ENCODE measurements at regions not wholly inside any gene's neighbourhood (a gene's known extent, or its start where the extent isn't known, plus 50 kb on each side); places are given as distances from the start of the nearest gene placed in this dataset.
"Not testable (repeated sequence)": the region's sequence is repeated elsewhere in the genome, so short reads cannot be mapped to it uniquely, and the experiment has no call there.

GRCh38 chr4:189804894-189805293, 135.8 kb upstream of the FRG1 start:
- H3K36me3 ChIP-seq, result no peaks in the 10 kb centered on the region
- no peaks in the 10 kb centered on the region for H3K4me1 ChIP-seq
- WGBS, result 54% methylated on average over 5 of the region's 5 CpGs
- intact Hi-C loops (cut with DNase I), result no loop called here
- TF ChIP-seq POLR2AphosphoS5 (IDR thresholded peaks at IDR 0.05), result no peak
- TF ChIP-seq POLR2A (IDR thresholded peaks at IDR 0.05; ENCODE audit: low read depth), result no peak
- no peak for TF ChIP-seq EP300 (IDR thresholded peaks at IDR 0.05)
- H3K9me3 ChIP-seq, result peaks cover 0 to 23% (median 5%) of the 10 kb centered on the region in 4 donors
- no peak overlapping the region for H3K27ac ChIP-seq (replicated peaks in 1 of 4)
- no peaks in the 10 kb centered on the region for H3K27me3 ChIP-seq
- H3K4me3 ChIP-seq, result no peak overlapping the region
- DNase-seq (ENCODE audit: extremely low spot score), result no peak

GRCh38 chr4:189806506-189806905, 134.2 kb upstream of the FRG1 start:
- Histone ChIP-seq H3K27ac (replicated peaks in 1 of 4) (no peak overlapping the region), H3K36me3 (no peaks in the 10 kb centered on the region), H3K9me3 (peaks cover 0 to 27% (median 5%) of the 10 kb centered on the region in 4 donors), H3K27me3 (no peaks in the 10 kb centered on the region), H3K4me1 (no peaks in the 10 kb centered on the region), H3K4me3 (no peak overlapping the region)
- TF ChIP-seq CTCF (IDR thresholded peaks at IDR 0.05) (no peak), POLR2AphosphoS5 (IDR thresholded peaks at IDR 0.05) (no peak), EP300 (IDR thresholded peaks at IDR 0.05) (no peak), POLR2A (IDR thresholded peaks at IDR 0.05; ENCODE audit: low read depth) (no peak)
- 83% methylated on average over 6 of the region's 6 CpGs for WGBS
- intact Hi-C loops (cut with DNase I), result no loop called here
- DNase-seq (ENCODE audit: extremely low spot score), result no peak

- Histone ChIP-seq H3K9me3 (peaks cover 0 to 27% (median 5%) of the 10 kb centered on the region in 4 donors), H3K27ac (replicated peaks in 1 of 4) (no peak overlapping the region), H3K4me3 (no peak overlapping the region), H3K36me3 (no peaks in the 10 kb centered on the region), H3K4me1 (no peaks in the 10 kb centered on the region), H3K27me3 (no peaks in the 10 kb centered on the region)
- 80% methylated on average over 10 of the region's 35 CpGs for WGBS
- DNase-seq (ENCODE audit: extremely low spot score), result no peak
- no peak for TF ChIP-seq POLR2A (IDR thresholded peaks at IDR 0.05; ENCODE audit: low read depth)
- intact Hi-C loops (cut with DNase I), result no loop called here
These were observed 133.6 kb upstream of the FRG1 start for GRCh38 chr4:189807031-189807430.

GRCh38 chr4:189809241-189809735, 131.4 kb upstream of the FRG1 start:
- 93% methylated on average over 5 of the region's 5 CpGs for WGBS
- H3K9me3 ChIP-seq, result peaks cover 0 to 27% (median 5%) of the 10 kb centered on the region in 4 donors
- no peak for DNase-seq (ENCODE audit: extremely low spot score)
- no peak for TF ChIP-seq CTCF (IDR thresholded peaks at IDR 0.05)
- no peak for TF ChIP-seq POLR2A (IDR thresholded peaks at IDR 0.05; ENCODE audit: low read depth)
- TF ChIP-seq POLR2AphosphoS5 (IDR thresholded peaks at IDR 0.05), result no peak
- no peak for TF ChIP-seq EP300 (IDR thresholded peaks at IDR 0.05)
- H3K27me3 ChIP-seq, result no peaks in the 10 kb centered on the region
- no peak overlapping the region for H3K4me3 ChIP-seq
- intact Hi-C loops (cut with DNase I), result no loop called here
- no peaks in the 10 kb centered on the region for H3K36me3 ChIP-seq
- H3K27ac ChIP-seq (replicated peaks in 1 of 4), result no peak overlapping the region
- no peaks in the 10 kb centered on the region for H3K4me1 ChIP-seq

GRCh38 chr4:189809839-189810238, 130.8 kb upstream of the FRG1 start:
- Histone ChIP-seq H3K27me3 (no peaks in the 10 kb centered on the region), H3K27ac (replicated peaks in 1 of 4) (no peak overlapping the region), H3K9me3 (peaks cover 0 to 27% (median 5%) of the 10 kb centered on the region in 4 donors), H3K4me3 (no peak overlapping the region), H3K4me1 (no peaks in the 10 kb centered on the region), H3K36me3 (no peaks in the 10 kb centered on the region)
- 68% methylated on average over 9 of the region's 9 CpGs for WGBS
- DNase-seq (ENCODE audit: extremely low spot score), result no peak
- no peak for TF ChIP-seq CTCF (IDR thresholded peaks at IDR 0.05)
- intact Hi-C loops (cut with DNase I), result no loop called here

GRCh38 chr4:189810318-189811181, 130.1 kb upstream of the FRG1 start:
- peak overlapping the region in 3 of 4 donors; percentile 22 to 40 (median 31) for H3K4me3 ChIP-seq
- H3K9me3 ChIP-seq, result peaks cover 0 to 27% (median 5%) of the 10 kb centered on the region in 4 donors
- H3K36me3 ChIP-seq; intact Hi-C loops (cut with DNase I); H3K27me3 ChIP-seq; H3K4me1 ChIP-seq; DNase-seq (ENCODE audit: extremely low spot score): not testable (repeated sequence)
- peak overlapping the region in 1 of 4 donors; percentile 39 for H3K27ac ChIP-seq (replicated peaks in 1 of 4)
- WGBS, result 63% methylated on average over 26 of the region's 75 CpGs
